DOHH2 (cell line): ENCODE measurements at regions not wholly inside any gene's neighbourhood (a gene's known extent, or its start where the extent isn't known, plus 50 kb on each side); places are given as distances from the start of the nearest gene placed in this dataset.
A peak's percentile ranks its signal among the peaks of the same experiment; 100 is the strongest.

Experiments used
- H3F3A ChIP-seq: fragments of 200-600 bp; sonication (generic), shearing (Covaris generic); 2 replicates; pipeline ENCODE4 v1.6.0; 2016; ENCODE audit warnings: antibody characterized with exemption, mild to moderate bottlenecking; ENCODE audit not compliant: control insufficient read depth, insufficient read depth
- H3K27ac ChIP-seq: fragments of 200-600 bp; sonication (generic); 2 replicates; pipeline ENCODE4 v1.5.1; 2014; ENCODE audit warnings: low read depth, mild to moderate bottlenecking, low read length, moderate library complexity
- H3K27me3 ChIP-seq: fragments of 200-600 bp; sonication (generic); 2 replicates; pipeline ENCODE4 v1.6.1; 2014; ENCODE audit warnings: mild to moderate bottlenecking, low read length, mixed read lengths; ENCODE audit not compliant: control insufficient read depth
- H3K36me3 ChIP-seq: fragments of 200-600 bp; sonication (generic); 2 replicates; pipeline ENCODE4 v1.6.1; 2014; ENCODE audit warnings: mild to moderate bottlenecking, low read length, moderate library complexity, mixed read lengths; ENCODE audit not compliant: control insufficient read depth
- H3K4me1 ChIP-seq: fragments of 200-600 bp; sonication (generic); 2 replicates; pipeline ENCODE4 v1.6.1; 2014; ENCODE audit warnings: mild to moderate bottlenecking, low read length, mixed read lengths; ENCODE audit not compliant: control insufficient read depth
- H3K4me2 ChIP-seq: fragments of 200-600 bp; sonication (generic); 2 replicates; pipeline ENCODE4 v1.6.0; 2014; ENCODE audit warnings: mild to moderate bottlenecking, low read length, moderate library complexity
- H3K4me3 ChIP-seq: fragments of 200-600 bp; sonication (generic); 2 replicates; pipeline ENCODE4 v1.5.1; 2014; ENCODE audit warnings: mild to moderate bottlenecking, low read length, mixed read lengths
- H3K79me2 ChIP-seq: fragments of 200-600 bp; sonication (generic); 2 replicates; pipeline ENCODE4 v1.6.1; 2014; ENCODE audit warnings: mild to moderate bottlenecking, low read length, mixed read lengths; ENCODE audit not compliant: control insufficient read depth
- H3K9me2 ChIP-seq: fragments of 200-600 bp; sonication (generic); replicated peaks from 2 replicates; pipeline ENCODE4 v1.6.1; 2014; ENCODE audit warnings: mild to moderate bottlenecking, low read length, mixed read lengths; ENCODE audit not compliant: control insufficient read depth
- H3K9me3 ChIP-seq: fragments of 200-600 bp; sonication (generic); 2 replicates; pipeline ENCODE4 v1.6.1; 2014; ENCODE audit warnings: antibody characterized with exemption, low read length, mixed read lengths; ENCODE audit not compliant: control insufficient read depth, insufficient read depth
- H4K20me1 ChIP-seq: fragments of 200-600 bp; sonication (generic); 2 replicates; pipeline ENCODE4 v1.6.0; 2014; ENCODE audit warnings: low read depth, mild to moderate bottlenecking, antibody characterized with exemption, low read length, moderate library complexity; ENCODE audit not compliant: control insufficient read depth, insufficient read depth
- EZH2phosphoT487 ChIP-seq: fragments of 200-600 bp; sonication (generic); IDR thresholded peaks from 2 replicates; pipeline ENCODE4 v1.6.1; 2017; ENCODE audit warnings: borderline replicate concordance, mild to moderate bottlenecking, antibody characterized with exemption, low read length, moderate library complexity, mixed read lengths
- TF ChIP-seq, protein P1 (sequence below): fragments of 200-600 bp; sonication (generic); IDR thresholded peaks from one replicate; pipeline ENCODE4 v1.5.1; 2014; ENCODE audit warnings: antibody characterized with exemption, mild to moderate bottlenecking, low read depth, low read length; ENCODE audit not compliant: poor library complexity, severe bottlenecking

GRCh38 chr3:43915546-43915945 is 224.8 kb downstream of the ABHD5 start:
- Histone ChIP-seq H3K79me2 (no peaks in the 10 kb centered on the region), H3K9me3 (no peaks in the 10 kb centered on the region), H3K4me1 (peaks cover 66% of the 10 kb centered on the region), H4K20me1 (no peaks in the 10 kb centered on the region), H3F3A (0 out of 2 replicates have a peak, but pooled peaks cover 4% of the 10 kb centered on the region), H3K27ac (no peak overlapping the region), H3K9me2 (no peaks in the 10 kb centered on the region), H3K4me2 (peak overlapping the region; percentile 19; the same call in 1 of the 2 replicates), H3K36me3 (no peaks in the 10 kb centered on the region), H3K27me3 (no peaks in the 10 kb centered on the region), H3K4me3 (no peak overlapping the region)
- TF ChIP-seq EZH2phosphoT487 = no peak
- TF ChIP-seq, protein P1, sequence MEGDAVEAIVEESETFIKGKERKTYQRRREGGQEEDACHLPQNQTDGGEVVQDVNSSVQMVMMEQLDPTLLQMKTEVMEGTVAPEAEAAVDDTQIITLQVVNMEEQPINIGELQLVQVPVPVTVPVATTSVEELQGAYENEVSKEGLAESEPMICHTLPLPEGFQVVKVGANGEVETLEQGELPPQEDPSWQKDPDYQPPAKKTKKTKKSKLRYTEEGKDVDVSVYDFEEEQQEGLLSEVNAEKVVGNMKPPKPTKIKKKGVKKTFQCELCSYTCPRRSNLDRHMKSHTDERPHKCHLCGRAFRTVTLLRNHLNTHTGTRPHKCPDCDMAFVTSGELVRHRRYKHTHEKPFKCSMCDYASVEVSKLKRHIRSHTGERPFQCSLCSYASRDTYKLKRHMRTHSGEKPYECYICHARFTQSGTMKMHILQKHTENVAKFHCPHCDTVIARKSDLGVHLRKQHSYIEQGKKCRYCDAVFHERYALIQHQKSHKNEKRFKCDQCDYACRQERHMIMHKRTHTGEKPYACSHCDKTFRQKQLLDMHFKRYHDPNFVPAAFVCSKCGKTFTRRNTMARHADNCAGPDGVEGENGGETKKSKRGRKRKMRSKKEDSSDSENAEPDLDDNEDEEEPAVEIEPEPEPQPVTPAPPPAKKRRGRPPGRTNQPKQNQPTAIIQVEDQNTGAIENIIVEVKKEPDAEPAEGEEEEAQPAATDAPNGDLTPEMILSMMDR = no peak

DNA sequence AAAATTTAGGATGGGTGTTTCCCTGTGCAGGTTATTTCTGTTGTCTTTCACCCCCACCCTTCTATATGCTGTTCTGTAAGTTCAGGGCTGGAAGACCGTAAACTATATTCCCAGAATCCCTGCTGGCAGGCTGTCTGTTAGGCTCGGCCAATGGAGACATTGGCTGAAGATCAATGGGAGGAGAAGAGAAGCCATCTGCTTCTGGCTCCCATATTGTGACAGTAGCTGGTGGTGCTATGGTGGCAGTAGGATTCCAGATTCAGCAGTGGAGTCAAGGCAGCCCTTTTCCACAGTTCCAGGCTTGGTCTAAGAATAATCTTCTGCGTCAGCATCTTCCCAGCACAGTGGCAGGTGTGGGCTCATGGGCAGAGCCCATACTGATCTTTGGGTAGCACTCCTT is 226.6 kb downstream of the ABHD5 start:
- Histone ChIP-seq H3K79me2 (no peaks in the 10 kb centered on the region), H3K4me2 (no peak overlapping the region), H3K27ac (no peak overlapping the region), H3K9me2 (no peaks in the 10 kb centered on the region), H3K4me3 (no peak overlapping the region), H3F3A (0 out of 2 replicates have a peak, but pooled peaks cover 4% of the 10 kb centered on the region), H3K9me3 (no peaks in the 10 kb centered on the region), H4K20me1 (no peaks in the 10 kb centered on the region), H3K36me3 (no peaks in the 10 kb centered on the region), H3K27me3 (no peaks in the 10 kb centered on the region), H3K4me1 (peaks cover 68% of the 10 kb centered on the region)
- TF ChIP-seq, protein P1 = no peak
- no peak for TF ChIP-seq EZH2phosphoT487

- peaks cover 69% of the 10 kb centered on the region for H3K4me1 ChIP-seq
- H3K9me2 ChIP-seq = no peaks in the 10 kb centered on the region
- no peaks in the 10 kb centered on the region for H3K27me3 ChIP-seq
- TF ChIP-seq, protein P1 = no peak
- no peak for TF ChIP-seq EZH2phosphoT487
- no peak overlapping the region for H3K4me2 ChIP-seq
- no peak overlapping the region for H3K27ac ChIP-seq
- H3F3A ChIP-seq = 0 out of 2 replicates have a peak, but pooled peaks cover 2% of the 10 kb centered on the region
- H3K36me3 ChIP-seq = no peaks in the 10 kb centered on the region
- H3K9me3 ChIP-seq = no peaks in the 10 kb centered on the region
- no peak overlapping the region for H3K4me3 ChIP-seq
- no peaks in the 10 kb centered on the region for H4K20me1 ChIP-seq
- no peaks in the 10 kb centered on the region for H3K79me2 ChIP-seq
Observed at GRCh38 chr3:43919029-43919428, 228.3 kb downstream of the ABHD5 start.
